ENCODE measurements at regions not wholly inside any gene's neighbourhood (a gene's known extent, or its start where the extent isn't known, plus 50 kb on each side); places are given as distances from the start of the nearest gene placed in this dataset.
A peak's percentile ranks its signal among the peaks of the same experiment; 100 is the strongest.

DNA sequence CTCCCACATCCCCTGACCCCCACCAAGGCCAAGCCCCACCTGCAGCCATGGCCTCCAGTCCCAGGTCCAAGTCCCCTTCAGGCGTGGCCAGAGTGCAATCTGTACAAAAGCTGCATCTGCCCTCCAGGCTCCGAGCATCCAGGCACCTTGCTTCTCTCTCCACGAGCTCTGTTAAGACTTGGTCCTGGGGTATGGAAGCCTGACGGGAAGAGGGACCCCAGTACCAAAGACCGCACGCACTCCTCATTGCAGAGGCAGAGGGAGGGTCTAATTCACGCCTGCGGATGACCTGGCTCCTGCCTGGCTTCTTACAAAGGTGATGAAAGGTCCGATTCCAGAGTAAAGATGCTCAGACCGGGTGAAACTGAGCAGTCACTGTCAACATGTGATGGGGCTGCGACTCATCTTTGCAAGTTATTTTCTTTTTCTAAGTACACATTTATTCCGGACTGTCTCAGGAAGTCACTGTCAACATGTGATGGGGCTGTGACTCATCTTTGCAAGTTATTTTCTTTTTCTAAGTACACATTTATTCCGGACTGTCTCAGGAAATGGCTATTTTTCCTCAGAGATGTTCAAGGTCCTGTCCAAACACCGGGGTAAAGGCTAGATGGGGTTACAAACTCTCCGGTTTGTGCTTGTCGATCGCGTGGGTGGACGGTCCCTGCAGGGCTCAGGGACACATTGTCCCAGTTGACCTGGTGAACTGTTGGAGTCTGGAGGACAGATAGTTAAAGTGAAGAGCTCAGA lies 252.0 kb upstream of the IRX4 start:
- Mint-ChIP-seq H3K4me3 (no peak overlapping the region), H3K9me3 (peaks cover 3% of the 10 kb centered on the region), H3K27ac (no peak overlapping the region), H3K36me3 (peaks cover 6% of the 10 kb centered on the region), H3K4me1 (peaks cover 5% of the 10 kb centered on the region)
- ATAC-seq (no peak), DNase-seq (ENCODE audit: low spot score in 2 of 2) (no peak)

DNA sequence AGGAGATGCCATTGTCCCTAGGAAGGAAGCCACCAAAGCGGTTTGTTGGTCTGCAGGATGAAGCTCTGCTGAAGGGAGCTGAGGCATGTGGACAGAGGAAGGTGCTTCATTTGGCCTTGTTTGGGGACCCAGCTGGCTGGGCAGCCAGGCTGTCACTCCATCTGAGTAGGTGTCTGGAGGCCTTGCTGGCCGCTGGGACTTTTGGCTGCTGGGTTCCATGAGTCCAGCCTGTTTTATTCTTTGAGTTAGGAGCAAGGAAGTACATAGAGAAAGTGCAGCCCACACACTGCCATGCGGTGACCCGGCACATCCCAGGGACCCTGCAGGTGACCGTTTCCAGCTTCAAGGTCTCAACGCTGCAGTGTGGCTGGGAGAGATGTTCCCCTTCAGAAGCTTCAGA lies 251.2 kb upstream of the IRX4 start:
- Mint-ChIP-seq H3K36me3 (peaks cover 6% of the 10 kb centered on the region), H3K4me1 (peaks cover 5% of the 10 kb centered on the region), H3K4me3 (no peak overlapping the region), H3K27ac (no peak overlapping the region), H3K9me3 (peaks cover 3% of the 10 kb centered on the region)
- DNase-seq (ENCODE audit: low spot score in 2 of 2) (no peak), ATAC-seq (no peak)

GRCh38 chr5:2133080-2133479 lies 250.4 kb upstream of the IRX4 start:
- ATAC-seq (no peak), DNase-seq (ENCODE audit: low spot score in 2 of 2) (no peak)
- peaks cover 5% of the 10 kb centered on the region for H3K4me1 Mint-ChIP-seq
- H3K27ac Mint-ChIP-seq, result no peak overlapping the region
- H3K36me3 Mint-ChIP-seq, result peaks cover 2% of the 10 kb centered on the region
- no peak overlapping the region for H3K4me3 Mint-ChIP-seq
- H3K9me3 Mint-ChIP-seq, result peaks cover under 1% of the 10 kb centered on the region

GRCh38 chr5:2132497-2132847 lies 249.7 kb upstream of the IRX4 start:
- Mint-ChIP-seq H3K27ac (no peak overlapping the region), H3K4me3 (no peak overlapping the region), H3K9me3 (no peaks in the 10 kb centered on the region), H3K4me1 (peaks cover 5% of the 10 kb centered on the region), H3K36me3 (no peaks in the 10 kb centered on the region)
- ATAC-seq, result peak; percentile 17
- no peak for DNase-seq (ENCODE audit: low spot score in 2 of 2)

DNA sequence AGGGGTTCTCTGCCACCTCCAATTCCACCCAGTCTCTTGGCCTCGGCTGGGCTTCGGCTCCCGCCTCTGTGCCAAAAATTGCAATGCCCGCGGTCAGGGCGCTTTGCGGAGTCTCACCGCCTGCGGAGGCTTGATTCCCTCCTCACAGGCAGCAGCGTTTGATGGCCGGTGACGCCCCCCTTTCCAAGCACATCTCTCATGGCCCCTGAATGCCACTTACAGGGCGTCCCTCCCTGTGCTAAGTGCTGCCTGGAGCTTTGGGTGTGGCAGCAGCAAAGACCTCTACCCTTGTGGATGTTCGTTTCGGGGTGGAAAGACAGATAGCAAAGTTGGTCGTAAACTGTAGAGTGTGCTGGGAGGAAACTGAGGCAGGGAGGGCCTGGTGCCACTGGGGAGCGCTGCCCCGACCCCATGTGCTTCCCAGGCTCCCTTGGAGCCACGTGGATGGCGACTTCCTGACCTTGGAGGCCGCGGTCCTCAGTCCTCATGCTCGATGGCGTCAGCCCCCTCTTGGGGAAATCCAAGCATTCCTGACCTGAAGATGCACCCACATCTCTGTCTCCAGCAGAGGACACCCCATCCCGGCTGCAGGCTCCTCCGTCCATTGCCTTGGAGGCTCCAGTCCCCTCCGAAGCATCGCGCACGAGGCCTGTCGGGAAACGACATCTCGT lies 249.2 kb upstream of the IRX4 start:
- Mint-ChIP-seq H3K27ac (no peak overlapping the region), H3K4me3 (no peak overlapping the region), H3K36me3 (no peaks in the 10 kb centered on the region), H3K9me3 (no peaks in the 10 kb centered on the region), H3K4me1 (peaks cover 5% of the 10 kb centered on the region)
- ATAC-seq (no peak), DNase-seq (ENCODE audit: low spot score in 2 of 2) (no peak)

- Mint-ChIP-seq H3K4me1 (no peaks in the 10 kb centered on the region), H3K36me3 (no peaks in the 10 kb centered on the region), H3K9me3 (no peaks in the 10 kb centered on the region), H3K4me3 (no peak overlapping the region), H3K27ac (no peak overlapping the region)
- ATAC-seq (no peak), DNase-seq (ENCODE audit: low spot score in 2 of 2) (no peak)
Measured at GRCh38 chr5:2131196-2131595, 248.5 kb upstream of the IRX4 start.

- H3K4me1 Mint-ChIP-seq, result no peaks in the 10 kb centered on the region
- ATAC-seq, result no peak
- H3K27ac Mint-ChIP-seq, result no peak overlapping the region
- no peak overlapping the region for H3K4me3 Mint-ChIP-seq
- no peaks in the 10 kb centered on the region for H3K36me3 Mint-ChIP-seq
- no peak for DNase-seq (ENCODE audit: low spot score in 2 of 2)
- no peaks in the 10 kb centered on the region for H3K9me3 Mint-ChIP-seq
Measured at GRCh38 chr5:2130361-2130760, 247.6 kb upstream of the IRX4 start.

- ATAC-seq, result no peak
- no peaks in the 10 kb centered on the region for H3K9me3 Mint-ChIP-seq
- H3K36me3 Mint-ChIP-seq, result no peaks in the 10 kb centered on the region
- no peak overlapping the region for H3K27ac Mint-ChIP-seq
- H3K4me3 Mint-ChIP-seq, result no peak overlapping the region
- no peak for DNase-seq (ENCODE audit: low spot score in 2 of 2)
- no peaks in the 10 kb centered on the region for H3K4me1 Mint-ChIP-seq
Measured at GRCh38 chr5:2129568-2130272, 247.0 kb upstream of the IRX4 start.

GRCh38 chr5:2128686-2129355 lies 246.1 kb upstream of the IRX4 start:
- no peaks in the 10 kb centered on the region for H3K9me3 Mint-ChIP-seq
- H3K4me1 Mint-ChIP-seq, result no peaks in the 10 kb centered on the region
- no peak overlapping the region for H3K4me3 Mint-ChIP-seq
- no peaks in the 10 kb centered on the region for H3K36me3 Mint-ChIP-seq
- no peak overlapping the region for H3K27ac Mint-ChIP-seq
- ATAC-seq, result no peak
- no peak for DNase-seq (ENCODE audit: low spot score in 2 of 2)

GRCh38 chr5:2126512-2126911 lies 243.8 kb upstream of the IRX4 start:
- no peak overlapping the region for H3K4me3 Mint-ChIP-seq
- no peaks in the 10 kb centered on the region for H3K4me1 Mint-ChIP-seq
- H3K36me3 Mint-ChIP-seq, result no peaks in the 10 kb centered on the region
- no peaks in the 10 kb centered on the region for H3K9me3 Mint-ChIP-seq
- no peak for DNase-seq (ENCODE audit: low spot score in 2 of 2)
- no peak for ATAC-seq
- no peak overlapping the region for H3K27ac Mint-ChIP-seq

- Mint-ChIP-seq H3K27ac (no peak overlapping the region), H3K4me1 (no peaks in the 10 kb centered on the region), H3K4me3 (no peak overlapping the region), H3K36me3 (no peaks in the 10 kb centered on the region), H3K9me3 (no peaks in the 10 kb centered on the region)
- ATAC-seq (no peak), DNase-seq (ENCODE audit: low spot score in 2 of 2) (no peak)
Measured at GRCh38 chr5:2125901-2126265, 243.2 kb upstream of the IRX4 start.

DNA sequence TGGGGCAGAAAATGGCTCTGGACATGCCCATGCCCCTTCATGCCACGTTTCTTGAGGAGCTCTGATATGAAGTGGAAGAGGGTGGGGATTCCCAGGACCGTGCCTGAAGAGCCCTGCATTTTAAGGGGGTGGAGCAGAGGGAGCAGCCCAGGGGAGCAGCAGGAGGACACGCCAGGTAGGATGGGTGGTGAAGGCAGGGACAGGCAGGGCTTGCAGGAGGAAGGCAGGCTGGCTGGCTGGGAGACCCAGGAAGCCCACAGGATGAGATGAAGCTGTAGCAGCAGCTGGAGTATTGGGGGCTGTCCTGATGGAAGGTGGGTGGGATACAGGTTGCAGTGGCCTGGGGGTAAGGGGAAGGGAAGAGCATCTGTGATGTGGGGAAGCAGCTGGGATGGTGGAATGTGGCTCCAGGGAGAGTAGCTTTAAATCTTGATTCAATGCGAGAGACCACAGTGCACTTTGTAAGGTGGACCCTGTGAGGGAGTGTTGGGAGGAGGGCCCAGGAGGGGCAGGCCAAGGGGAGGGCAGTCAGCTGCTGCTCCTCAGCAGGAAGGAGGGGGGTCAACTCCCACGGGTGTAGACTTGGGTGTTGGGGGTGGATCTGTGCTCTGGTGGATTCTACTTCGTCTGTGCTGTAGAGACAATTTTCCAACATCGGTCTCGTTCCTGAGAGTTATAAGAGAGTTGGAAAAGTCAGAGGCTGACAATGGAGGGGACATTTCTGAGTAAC lies 242.6 kb upstream of the IRX4 start:
- no peaks in the 10 kb centered on the region for H3K36me3 Mint-ChIP-seq
- peak; percentile 11 for ATAC-seq

GRCh38 chr5:2124434-2125170 lies 241.9 kb upstream of the IRX4 start:
- H3K36me3 Mint-ChIP-seq, result no peaks in the 10 kb centered on the region
- H3K27ac Mint-ChIP-seq, result no peak overlapping the region
- no peaks in the 10 kb centered on the region for H3K4me1 Mint-ChIP-seq
- no peaks in the 10 kb centered on the region for H3K9me3 Mint-ChIP-seq
- no peak for ATAC-seq
- no peak for DNase-seq (ENCODE audit: low spot score in 2 of 2)
- H3K4me3 Mint-ChIP-seq, result no peak overlapping the region

More for the DNA sequence above, 242.6 kb upstream of the IRX4 start:
- no peak overlapping the region for H3K4me3 Mint-ChIP-seq
- H3K9me3 Mint-ChIP-seq, result no peaks in the 10 kb centered on the region
- no peak overlapping the region for H3K27ac Mint-ChIP-seq
- no peaks in the 10 kb centered on the region for H3K4me1 Mint-ChIP-seq
- no peak for DNase-seq (ENCODE audit: low spot score in 2 of 2)

DNA sequence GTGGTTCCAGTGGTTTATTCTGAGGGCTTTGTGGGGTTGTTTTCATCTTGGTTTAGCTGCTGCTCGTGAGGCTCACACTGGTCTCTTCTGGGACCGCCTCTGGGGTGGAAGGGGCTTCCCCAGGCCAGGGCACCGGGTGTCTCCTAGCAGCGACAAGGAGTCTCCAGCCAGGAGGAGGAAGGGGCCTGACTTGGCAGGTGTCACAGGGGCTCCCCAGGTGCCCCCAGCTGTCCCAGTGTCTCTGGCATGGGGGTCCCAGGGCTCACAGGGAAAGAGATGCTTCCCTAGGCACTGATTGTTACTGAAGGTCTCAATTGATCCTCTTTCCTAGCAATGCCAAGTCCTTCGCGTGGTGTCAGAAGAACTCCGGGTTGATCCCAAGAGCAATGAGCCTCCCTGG lies 241.1 kb upstream of the IRX4 start:
- ATAC-seq (no peak), DNase-seq (ENCODE audit: low spot score in 2 of 2) (no peak)
- H3K4me3 Mint-ChIP-seq, result no peak overlapping the region
- no peak overlapping the region for H3K27ac Mint-ChIP-seq
- no peaks in the 10 kb centered on the region for H3K9me3 Mint-ChIP-seq
- no peaks in the 10 kb centered on the region for H3K4me1 Mint-ChIP-seq
- no peaks in the 10 kb centered on the region for H3K36me3 Mint-ChIP-seq
